GM10266 (cell line): ENCODE measurements at regions not wholly inside any gene's neighbourhood (a gene's known extent, or its start where the extent isn't known, plus 50 kb on each side); places are given as distances from the start of the nearest gene placed in this dataset.
A peak's percentile ranks its signal among the peaks of the same experiment; 100 is the strongest.

Source experiments
- DNase-seq: peaks from one replicate; pipeline ENCODE4 v3.0.0; 2012; ENCODE audit errors: extremely low spot score
- CTCF ChIP-seq: IDR thresholded peaks from 2 replicates; pipeline ENCODE4 v1.5.1; 2012; ENCODE audit warnings: mild to moderate bottlenecking, low read depth; ENCODE audit not compliant: control insufficient read depth, insufficient read depth; ENCODE audit errors: missing control alignments

- DNase-seq = no peak
- no peak for TF ChIP-seq CTCF
Measured at GRCh38 chr1:94603663-94604062, 62.1 kb upstream of the F3 start.

- no peak for DNase-seq
- no peak for TF ChIP-seq CTCF
Measured at GRCh38 chr1:94602802-94603625, 61.5 kb upstream of the F3 start.

- DNase-seq = no peak
- TF ChIP-seq CTCF = no peak
Measured at GRCh38 chr1:94602316-94602715, 60.8 kb upstream of the F3 start.

- no peak for TF ChIP-seq CTCF
- DNase-seq = no peak
Measured at GRCh38 chr1:94600556-94600955, 59.0 kb upstream of the F3 start.

- DNase-seq = no peak
- peak; percentile 2 for TF ChIP-seq CTCF
Measured at GRCh38 chr1:94599095-94599813, 57.7 kb upstream of the F3 start.

GRCh38 chr1:94597701-94598100 is 56.1 kb upstream of the F3 start:
- no peak for TF ChIP-seq CTCF
- no peak for DNase-seq

- DNase-seq = no peak
- TF ChIP-seq CTCF = no peak
Measured at GRCh38 chr1:94596260-94596659, 54.7 kb upstream of the F3 start.
